ENCODE measurements at regions not wholly inside any gene's neighbourhood (a gene's known extent, or its start where the extent isn't known, plus 50 kb on each side); places are given as distances from the start of the nearest gene placed in this dataset.

DNA sequence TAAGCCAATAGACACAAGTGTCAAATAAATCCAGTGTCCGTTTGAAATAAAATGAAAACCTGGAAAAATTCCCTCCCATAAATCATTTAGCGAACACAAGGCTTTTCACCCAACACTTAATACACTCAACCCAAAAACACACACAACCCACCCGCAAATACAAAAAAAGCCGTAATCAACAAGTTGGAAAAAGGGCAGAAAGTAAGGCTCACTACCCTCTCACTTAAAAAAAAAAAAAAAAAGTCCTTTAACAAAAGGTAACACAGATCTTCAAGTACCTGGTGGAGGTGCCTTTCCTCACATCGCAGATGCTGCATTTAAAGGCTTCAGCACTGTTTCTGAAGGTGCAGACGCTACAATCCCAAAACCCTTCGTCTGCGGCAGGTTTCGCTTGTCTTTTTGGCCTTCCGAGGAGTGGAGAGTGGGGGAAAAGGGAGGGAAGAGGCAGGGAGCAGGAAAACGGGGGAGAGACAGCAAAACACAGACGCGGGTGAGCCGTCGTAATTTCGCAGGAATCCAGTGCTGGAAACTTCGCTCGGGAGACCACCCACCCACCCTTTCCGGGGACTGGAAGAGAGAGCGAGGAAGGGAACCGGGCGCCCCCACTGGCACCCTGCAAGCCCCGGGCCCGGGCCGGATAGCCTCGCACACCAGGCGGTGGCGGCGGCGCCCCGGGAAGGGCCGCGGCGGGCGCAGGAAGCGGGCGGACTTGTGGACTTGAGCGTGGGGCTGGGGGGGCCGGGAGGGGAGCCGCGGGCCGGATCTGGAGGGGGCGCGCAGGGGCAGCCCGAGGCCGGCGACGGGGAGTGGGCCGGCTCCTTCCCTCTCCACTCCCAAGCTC, 401.8 kb downstream of the SHQ1 start, which contains the start of gene RYBP:
Gene RYBP (minus strand): TSS at position 404 of the 841 bp plus-strand sequence.
- H3K79me2 ChIP-seq (ENCODE audit: insufficient read depth, low read length) = peaks cover 44% of the 10 kb centered on the region
- peak within 1 kb of the TSS; percentile 74 for H3K4me3 ChIP-seq (ENCODE audit: insufficient read depth, low read length, poor library complexity, severe bottlenecking)
- peaks cover 46% of the 10 kb centered on the region for H4K20me1 ChIP-seq (ENCODE audit: low read depth, low read length)
- H3K27ac ChIP-seq (ENCODE audit: low read depth, low read length) = no peak within 1 kb of the TSS
- no peaks in the 10 kb centered on the region for H3K36me3 ChIP-seq (ENCODE audit: low read length)
- no peak for TF ChIP-seq EZH2phosphoT487 (conservative IDR thresholded peaks at IDR 0.05; ENCODE audit: low read length)
- TF ChIP-seq, protein P1, sequence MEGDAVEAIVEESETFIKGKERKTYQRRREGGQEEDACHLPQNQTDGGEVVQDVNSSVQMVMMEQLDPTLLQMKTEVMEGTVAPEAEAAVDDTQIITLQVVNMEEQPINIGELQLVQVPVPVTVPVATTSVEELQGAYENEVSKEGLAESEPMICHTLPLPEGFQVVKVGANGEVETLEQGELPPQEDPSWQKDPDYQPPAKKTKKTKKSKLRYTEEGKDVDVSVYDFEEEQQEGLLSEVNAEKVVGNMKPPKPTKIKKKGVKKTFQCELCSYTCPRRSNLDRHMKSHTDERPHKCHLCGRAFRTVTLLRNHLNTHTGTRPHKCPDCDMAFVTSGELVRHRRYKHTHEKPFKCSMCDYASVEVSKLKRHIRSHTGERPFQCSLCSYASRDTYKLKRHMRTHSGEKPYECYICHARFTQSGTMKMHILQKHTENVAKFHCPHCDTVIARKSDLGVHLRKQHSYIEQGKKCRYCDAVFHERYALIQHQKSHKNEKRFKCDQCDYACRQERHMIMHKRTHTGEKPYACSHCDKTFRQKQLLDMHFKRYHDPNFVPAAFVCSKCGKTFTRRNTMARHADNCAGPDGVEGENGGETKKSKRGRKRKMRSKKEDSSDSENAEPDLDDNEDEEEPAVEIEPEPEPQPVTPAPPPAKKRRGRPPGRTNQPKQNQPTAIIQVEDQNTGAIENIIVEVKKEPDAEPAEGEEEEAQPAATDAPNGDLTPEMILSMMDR (IDR thresholded peaks at IDR 0.05; ENCODE audit: insufficient read depth, low read length, poor library complexity, severe bottlenecking) = no peak
- H2AFZ ChIP-seq (ENCODE audit: low read depth, low read length, severe bottlenecking) = peak within 1 kb of the TSS; percentile 79
- H3K9ac ChIP-seq (ENCODE audit: low read length) = peak within 1 kb of the TSS; percentile 71
- H3K9me2 ChIP-seq (replicated peaks; ENCODE audit: insufficient read depth, low read length) = no peaks in the 10 kb centered on the region
- no peaks in the 10 kb centered on the region for H3K27me3 ChIP-seq (ENCODE audit: low read length)
- no peaks in the 10 kb centered on the region for H3K9me3 ChIP-seq (ENCODE audit: insufficient read depth, low read length)
- H3K4me2 ChIP-seq (ENCODE audit: low read depth, low read length, poor library complexity, severe bottlenecking) = peak within 1 kb of the TSS; percentile 81
- H3F3A ChIP-seq (ENCODE audit: insufficient read depth) = no peaks in the 10 kb centered on the region

DNA sequence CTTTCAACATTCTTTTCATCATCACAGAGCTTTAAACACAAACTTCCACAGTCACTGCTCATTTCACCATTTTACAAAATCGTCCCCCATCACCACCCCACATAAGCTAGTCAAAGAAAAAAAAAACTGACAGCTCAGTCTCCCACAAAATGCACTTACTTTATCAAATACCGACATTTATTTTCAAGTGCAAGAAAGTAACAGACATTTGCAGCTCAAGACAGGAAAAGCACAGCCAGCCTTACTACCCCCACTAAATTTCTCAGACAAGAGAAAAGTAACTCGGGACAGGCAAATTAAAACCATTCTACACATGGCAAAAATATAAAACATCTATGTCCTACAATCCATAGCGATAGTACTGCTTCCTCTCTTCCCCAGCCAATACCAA, 402.4 kb downstream of the SHQ1 start:
- H3K27me3 ChIP-seq (ENCODE audit: low read length) = no peaks in the 10 kb centered on the region

DNA sequence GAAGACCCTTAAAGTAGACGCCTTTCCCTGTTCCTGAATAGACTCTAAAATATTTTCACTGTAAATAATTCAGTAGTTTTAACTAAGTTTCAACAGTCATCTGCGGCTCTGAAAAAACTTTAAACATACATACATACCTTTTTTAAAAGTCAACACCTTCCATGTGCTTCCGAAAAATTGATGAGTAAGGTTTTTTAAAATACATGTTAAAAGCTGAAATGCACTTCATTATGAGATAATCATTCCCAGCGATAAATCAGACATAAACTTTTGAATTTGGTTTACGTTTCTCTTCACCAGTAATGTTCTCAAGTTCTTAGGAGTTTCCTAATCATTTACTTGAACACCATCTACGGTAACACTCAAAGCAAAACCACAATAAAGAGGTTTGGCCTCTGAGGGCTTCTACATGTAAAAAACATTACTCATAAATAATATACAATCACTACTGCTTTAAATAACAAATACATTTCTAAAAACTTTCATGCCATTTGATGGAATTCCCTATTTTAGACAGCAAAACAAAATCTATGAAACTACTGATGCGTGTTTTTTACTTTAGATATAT, 403.5 kb downstream of the SHQ1 start:
- no peak overlapping the region for H3K4me3 ChIP-seq (ENCODE audit: insufficient read depth, low read length, poor library complexity, severe bottlenecking)
- no peak overlapping the region for H2AFZ ChIP-seq (ENCODE audit: low read depth, low read length, severe bottlenecking)
- H3K79me2 ChIP-seq (ENCODE audit: insufficient read depth, low read length) = peaks cover 45% of the 10 kb centered on the region
- peak overlapping the region; percentile 81 for H3K4me2 ChIP-seq (ENCODE audit: low read depth, low read length, poor library complexity, severe bottlenecking)
- no peaks in the 10 kb centered on the region for H3K9me2 ChIP-seq (replicated peaks; ENCODE audit: insufficient read depth, low read length)
- TF ChIP-seq, protein P1 (IDR thresholded peaks at IDR 0.05; ENCODE audit: insufficient read depth, low read length, poor library complexity, severe bottlenecking) = no peak
- no peak for TF ChIP-seq EZH2phosphoT487 (conservative IDR thresholded peaks at IDR 0.05; ENCODE audit: low read length)
- no peak overlapping the region for H3K27ac ChIP-seq (ENCODE audit: low read depth, low read length)
- H3K36me3 ChIP-seq (ENCODE audit: low read length) = no peaks in the 10 kb centered on the region
- H3K27me3 ChIP-seq (ENCODE audit: low read length) = no peaks in the 10 kb centered on the region
- no peak overlapping the region for H3K9ac ChIP-seq (ENCODE audit: low read length)
- no peaks in the 10 kb centered on the region for H3F3A ChIP-seq (ENCODE audit: insufficient read depth)
- no peaks in the 10 kb centered on the region for H3K9me3 ChIP-seq (ENCODE audit: insufficient read depth, low read length)
- peaks cover 58% of the 10 kb centered on the region for H4K20me1 ChIP-seq (ENCODE audit: low read depth, low read length)

More for the DNA sequence above, 402.4 kb downstream of the SHQ1 start:
- H3K36me3 ChIP-seq (ENCODE audit: low read length) = no peaks in the 10 kb centered on the region
- peak overlapping the region; percentile 74 for H3K4me3 ChIP-seq (ENCODE audit: insufficient read depth, low read length, poor library complexity, severe bottlenecking)
- no peaks in the 10 kb centered on the region for H3K9me3 ChIP-seq (ENCODE audit: insufficient read depth, low read length)
- H3K4me2 ChIP-seq (ENCODE audit: low read depth, low read length, poor library complexity, severe bottlenecking) = peak overlapping the region; percentile 81
- no peak overlapping the region for H3K27ac ChIP-seq (ENCODE audit: low read depth, low read length)
- TF ChIP-seq EZH2phosphoT487 (conservative IDR thresholded peaks at IDR 0.05; ENCODE audit: low read length) = no peak
- TF ChIP-seq, protein P1 (IDR thresholded peaks at IDR 0.05; ENCODE audit: insufficient read depth, low read length, poor library complexity, severe bottlenecking) = no peak
- no peak overlapping the region for H2AFZ ChIP-seq (ENCODE audit: low read depth, low read length, severe bottlenecking)
- peaks cover 52% of the 10 kb centered on the region for H4K20me1 ChIP-seq (ENCODE audit: low read depth, low read length)
- no peaks in the 10 kb centered on the region for H3F3A ChIP-seq (ENCODE audit: insufficient read depth)
- peaks cover 45% of the 10 kb centered on the region for H3K79me2 ChIP-seq (ENCODE audit: insufficient read depth, low read length)
- no peaks in the 10 kb centered on the region for H3K9me2 ChIP-seq (replicated peaks; ENCODE audit: insufficient read depth, low read length)
- H3K9ac ChIP-seq (ENCODE audit: low read length) = peak overlapping the region; percentile 71

Measured in SU-DHL-6 (cell line).